GM18508 (cell line): ENCODE measurements at regions not wholly inside any gene's neighbourhood (a gene's known extent, or its start where the extent isn't known, plus 50 kb on each side); places are given as distances from the start of the nearest gene placed in this dataset.
"Not testable (repeated sequence)": the region's sequence is repeated elsewhere in the genome, so short reads cannot be mapped to it uniquely, and the experiment has no call there.

Experiments used
- ATAC-seq: cut with Tn5 transposase; IDR thresholded peaks from one replicate; pipeline ENCODE4 v1.9.1; 2021; ENCODE audit warnings: moderate number of reproducible peaks; ENCODE audit not compliant: insufficient read depth, unreplicated experiment

GRCh38 chr9:30065888-30066287 lies 2318.6 kb upstream of the ACO1 start:
- no peak for ATAC-seq

- ATAC-seq = not testable (repeated sequence)
Measured at GRCh38 chr9:30069236-30069635, 2315.2 kb upstream of the ACO1 start.

GRCh38 chr9:30075022-30075421 lies 2309.4 kb upstream of the ACO1 start:
- no peak for ATAC-seq

GRCh38 chr9:30075451-30076199 lies 2308.8 kb upstream of the ACO1 start:
- ATAC-seq = peak; percentile 94

- ATAC-seq = no peak
Measured at GRCh38 chr9:30078195-30078594, 2306.2 kb upstream of the ACO1 start.

- no peak for ATAC-seq
Measured at GRCh38 chr9:30089428-30089827, 2295.0 kb upstream of the ACO1 start.

GRCh38 chr9:30103647-30104394 lies 2280.6 kb upstream of the ACO1 start:
- ATAC-seq = no peak

- ATAC-seq = not testable (repeated sequence)
Measured at GRCh38 chr9:30107134-30107533, 2277.3 kb upstream of the ACO1 start.

GRCh38 chr9:30116673-30117217 lies 2267.7 kb upstream of the ACO1 start:
- ATAC-seq = no peak

- no peak for ATAC-seq
Measured at GRCh38 chr9:30120666-30121065, 2263.8 kb upstream of the ACO1 start.

- ATAC-seq = no peak
Measured at GRCh38 chr9:30121611-30122010, 2262.8 kb upstream of the ACO1 start.

GRCh38 chr9:30125881-30126280 lies 2258.6 kb upstream of the ACO1 start:
- ATAC-seq = no peak

- no peak for ATAC-seq
Measured at GRCh38 chr9:30127371-30127770, 2257.1 kb upstream of the ACO1 start.

- ATAC-seq = no peak
Measured at GRCh38 chr9:30140407-30140806, 2244.0 kb upstream of the ACO1 start.

GRCh38 chr9:30160570-30160969 lies 2223.9 kb upstream of the ACO1 start:
- ATAC-seq = no peak

- no peak for ATAC-seq
Measured at GRCh38 chr9:30172206-30172605, 2212.2 kb upstream of the ACO1 start.

- no peak for ATAC-seq
Measured at GRCh38 chr9:30178610-30179009, 2205.8 kb upstream of the ACO1 start.

GRCh38 chr9:30193421-30193820 lies 2191.0 kb upstream of the ACO1 start:
- ATAC-seq = no peak

- no peak for ATAC-seq
Measured at GRCh38 chr9:30196941-30197340, 2187.5 kb upstream of the ACO1 start.

GRCh38 chr9:30197453-30197852 lies 2187.0 kb upstream of the ACO1 start:
- ATAC-seq = no peak

- ATAC-seq = no peak
Measured at GRCh38 chr9:30197954-30198353, 2186.5 kb upstream of the ACO1 start.
